C4-2B (cell line): ENCODE measurements at regions not wholly inside any gene's neighbourhood (a gene's known extent, or its start where the extent isn't known, plus 50 kb on each side); places are given as distances from the start of the nearest gene placed in this dataset.

Experiments used
- H3K27ac ChIP-seq: fragments of 450-650 bp; 2 replicates; pipeline ENCODE4 v1.5.1; 2017
- ZFX ChIP-seq: fragments of 450-650 bp; IDR thresholded peaks from 2 replicates; pipeline ENCODE4 v1.6.1; 2017
- TF ChIP-seq, protein P1 (sequence below): fragments of 450-650 bp; conservative IDR thresholded peaks from 2 replicates; pipeline ENCODE4 v1.5.1; 2017; ENCODE audit warnings: mild to moderate bottlenecking

DNA sequence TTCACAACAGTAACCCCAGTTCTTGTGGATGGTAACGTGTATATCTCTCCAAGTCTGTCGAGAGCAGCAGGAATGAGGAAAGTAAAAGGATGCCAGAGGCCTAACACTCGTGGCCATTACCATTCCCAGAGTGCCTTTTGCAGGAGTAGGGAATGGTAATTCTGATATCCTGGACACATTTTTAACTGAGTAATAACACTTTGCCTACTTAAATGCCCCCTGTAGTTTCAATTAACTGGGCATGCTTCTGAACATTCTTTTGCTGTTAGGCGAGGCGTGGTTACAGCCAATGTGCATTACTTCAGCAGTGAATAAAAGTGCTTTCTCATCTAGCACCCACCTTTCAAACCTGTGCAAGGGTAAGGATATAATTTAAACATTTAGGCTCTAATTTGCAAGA, 258.5 kb upstream of the ADGRL2 start:
- no peak overlapping the region for H3K27ac ChIP-seq
- TF ChIP-seq ZFX = no peak
- TF ChIP-seq, protein P1, sequence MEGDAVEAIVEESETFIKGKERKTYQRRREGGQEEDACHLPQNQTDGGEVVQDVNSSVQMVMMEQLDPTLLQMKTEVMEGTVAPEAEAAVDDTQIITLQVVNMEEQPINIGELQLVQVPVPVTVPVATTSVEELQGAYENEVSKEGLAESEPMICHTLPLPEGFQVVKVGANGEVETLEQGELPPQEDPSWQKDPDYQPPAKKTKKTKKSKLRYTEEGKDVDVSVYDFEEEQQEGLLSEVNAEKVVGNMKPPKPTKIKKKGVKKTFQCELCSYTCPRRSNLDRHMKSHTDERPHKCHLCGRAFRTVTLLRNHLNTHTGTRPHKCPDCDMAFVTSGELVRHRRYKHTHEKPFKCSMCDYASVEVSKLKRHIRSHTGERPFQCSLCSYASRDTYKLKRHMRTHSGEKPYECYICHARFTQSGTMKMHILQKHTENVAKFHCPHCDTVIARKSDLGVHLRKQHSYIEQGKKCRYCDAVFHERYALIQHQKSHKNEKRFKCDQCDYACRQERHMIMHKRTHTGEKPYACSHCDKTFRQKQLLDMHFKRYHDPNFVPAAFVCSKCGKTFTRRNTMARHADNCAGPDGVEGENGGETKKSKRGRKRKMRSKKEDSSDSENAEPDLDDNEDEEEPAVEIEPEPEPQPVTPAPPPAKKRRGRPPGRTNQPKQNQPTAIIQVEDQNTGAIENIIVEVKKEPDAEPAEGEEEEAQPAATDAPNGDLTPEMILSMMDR = no peak

DNA sequence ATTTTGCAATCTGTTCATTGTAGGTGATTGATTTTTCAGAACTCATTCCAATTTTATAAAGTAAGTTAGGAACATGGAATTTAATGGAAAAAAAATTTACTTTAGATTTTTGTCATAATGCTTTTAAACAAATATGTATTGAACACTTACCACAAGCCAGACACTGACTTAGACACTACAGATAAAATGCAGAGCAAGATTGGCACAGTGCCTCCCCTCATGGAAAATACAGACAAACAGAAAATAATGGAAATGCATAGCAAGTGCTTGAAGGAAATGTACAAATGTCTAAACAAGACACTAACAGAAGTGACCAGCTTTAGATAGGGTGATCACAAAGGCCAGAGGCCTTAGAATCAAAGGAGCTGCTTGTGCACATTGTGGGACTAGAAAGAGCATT, 260.5 kb upstream of the ADGRL2 start:
- TF ChIP-seq ZFX = no peak
- TF ChIP-seq, protein P1 = no peak
- H3K27ac ChIP-seq = no peak overlapping the region

DNA sequence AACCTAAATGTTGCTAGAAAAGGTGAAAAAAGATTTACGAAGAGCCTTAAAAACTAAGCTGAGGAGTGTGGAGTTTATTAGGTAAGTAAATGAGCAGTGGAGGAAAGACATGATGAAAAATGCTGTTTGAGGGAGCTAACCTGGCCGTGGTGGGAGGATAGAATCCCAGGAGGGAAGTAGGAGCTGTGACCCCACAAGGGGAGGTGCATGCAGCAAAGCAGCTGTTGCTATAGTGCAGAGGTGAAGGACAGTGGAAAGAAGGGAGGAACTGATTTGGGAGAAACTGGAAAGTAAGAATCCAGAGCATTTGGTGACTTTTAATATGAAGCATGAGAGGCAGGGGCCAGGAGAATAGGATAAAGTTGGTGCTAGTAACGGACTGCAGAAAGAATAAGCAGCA, 271.7 kb upstream of the ADGRL2 start:
- no peak overlapping the region for H3K27ac ChIP-seq
- TF ChIP-seq, protein P1 = no peak
- TF ChIP-seq ZFX = no peak

DNA sequence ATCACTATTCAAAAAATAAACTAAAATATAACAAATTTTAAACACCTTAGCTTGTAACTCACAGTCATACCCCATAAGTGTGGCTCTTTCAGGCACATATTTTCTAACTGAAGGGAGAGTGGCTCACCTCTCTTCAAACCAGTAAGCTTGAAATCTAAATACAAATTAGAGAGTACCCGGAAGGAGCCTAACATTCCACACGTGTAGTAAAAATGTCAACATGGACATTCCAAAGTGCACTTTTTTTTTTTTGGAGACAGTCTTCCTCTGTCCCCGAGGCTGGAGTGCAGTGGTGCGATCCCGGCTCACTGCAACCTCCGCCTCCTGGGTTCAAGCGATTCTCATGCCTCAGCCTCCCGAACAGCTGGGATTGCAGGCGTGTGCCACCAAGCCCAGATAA, 275.6 kb upstream of the ADGRL2 start:
- no peak overlapping the region for H3K27ac ChIP-seq
- TF ChIP-seq, protein P1 = no peak

DNA sequence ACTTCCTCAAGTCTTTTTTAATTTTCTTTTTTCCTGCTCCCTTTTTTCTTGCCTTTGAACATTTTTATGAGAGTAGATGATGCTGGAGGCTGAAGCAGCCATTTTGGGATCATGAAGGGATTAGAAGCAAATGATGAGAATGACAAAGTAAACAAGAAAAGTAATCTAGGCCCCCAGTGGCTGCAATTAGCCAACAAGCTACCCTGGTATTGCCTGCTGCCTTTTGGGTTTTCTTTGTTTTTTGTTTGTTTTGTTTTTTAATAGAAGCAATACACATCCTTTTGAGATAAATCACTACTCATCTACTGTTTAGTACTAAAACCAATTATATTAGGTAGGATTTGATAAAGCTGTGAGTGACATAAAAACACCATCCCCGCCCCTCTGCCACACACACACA, 280.7 kb upstream of the ADGRL2 start:
- TF ChIP-seq ZFX = no peak
- TF ChIP-seq, protein P1 = no peak
- H3K27ac ChIP-seq = no peak overlapping the region

DNA sequence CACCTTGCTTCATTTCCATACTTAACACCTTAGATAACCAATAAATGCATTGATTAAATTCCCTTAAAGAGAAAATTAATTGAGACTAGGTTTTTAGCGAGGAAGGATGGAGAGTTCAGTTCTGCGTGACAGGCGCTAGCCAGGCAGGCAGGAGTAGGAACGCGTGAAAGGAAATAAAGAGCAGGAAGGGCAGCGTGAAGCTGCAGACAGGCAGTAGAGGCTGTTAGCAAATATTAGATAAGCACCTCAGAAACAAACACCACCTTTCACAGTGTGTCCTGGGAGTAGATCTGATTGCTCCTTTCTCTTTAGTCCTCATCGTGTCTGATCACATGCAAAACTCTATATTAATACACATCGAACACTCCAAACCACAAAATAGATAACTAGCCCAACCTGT, 282.7 kb upstream of the ADGRL2 start:
- TF ChIP-seq, protein P1 = no peak
- TF ChIP-seq ZFX = no peak
- no peak overlapping the region; the same call in 1 of the 2 replicates for H3K27ac ChIP-seq

DNA sequence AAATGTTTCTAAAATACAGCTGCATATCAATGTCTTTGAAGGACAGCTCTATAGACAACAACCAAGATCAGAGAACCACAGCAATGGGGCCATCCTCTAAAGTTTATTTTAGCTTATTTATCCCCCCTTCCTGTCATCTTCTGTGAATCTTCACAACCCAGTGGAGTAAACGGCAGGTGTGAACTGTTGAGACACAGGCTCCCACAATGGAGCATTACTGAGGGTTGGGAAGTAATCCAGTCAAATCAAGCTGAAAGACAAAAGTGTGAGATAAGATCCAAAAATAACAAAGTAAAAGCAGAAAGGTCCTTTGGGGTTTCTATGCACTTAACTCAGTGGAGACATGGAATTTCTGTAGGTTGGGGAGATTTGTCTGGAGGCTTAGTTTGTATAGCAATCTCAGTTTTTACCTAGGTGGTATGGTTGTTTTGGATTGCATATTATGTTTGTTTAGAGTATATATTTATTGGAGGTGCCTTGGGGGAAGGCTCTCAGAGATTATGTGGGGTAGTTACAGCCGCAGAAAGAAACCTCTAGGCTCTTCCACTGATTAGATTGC, 286.9 kb upstream of the ADGRL2 start:
- TF ChIP-seq, protein P1 = no peak
- H3K27ac ChIP-seq = no peak overlapping the region
